ENCODE measurements at regions not wholly inside any gene's neighbourhood (a gene's known extent, or its start where the extent isn't known, plus 50 kb on each side); places are given as distances from the start of the nearest gene placed in this dataset.
"Not testable (repeated sequence)": the region's sequence is repeated elsewhere in the genome, so short reads cannot be mapped to it uniquely, and the experiment has no call there.

- no peak for DNase-seq
Measured at GRCh38 chr18:39305766-39306165, 1740.2 kb upstream of the CELF4 start.

GRCh38 chr18:39302481-39302880 lies 1736.9 kb upstream of the CELF4 start:
- DNase-seq = no peak

- DNase-seq = no peak
Measured at GRCh38 chr18:39299152-39299551, 1733.6 kb upstream of the CELF4 start.

- no peak for DNase-seq
Measured at GRCh38 chr18:39297225-39297624, 1731.6 kb upstream of the CELF4 start.

GRCh38 chr18:39296293-39296888 lies 1730.8 kb upstream of the CELF4 start:
- no peak for DNase-seq

- no peak for DNase-seq
Measured at GRCh38 chr18:39276764-39277163, 1711.2 kb upstream of the CELF4 start.

- no peak for DNase-seq
Measured at GRCh38 chr18:39274535-39274934, 1708.9 kb upstream of the CELF4 start.

- no peak for DNase-seq
Measured at GRCh38 chr18:39272230-39272629, 1706.6 kb upstream of the CELF4 start.

- no peak for DNase-seq
Measured at GRCh38 chr18:39271654-39272053, 1706.1 kb upstream of the CELF4 start.

GRCh38 chr18:39260565-39260964 lies 1695.0 kb upstream of the CELF4 start:
- DNase-seq = no peak

- DNase-seq = no peak
Measured at GRCh38 chr18:39259736-39260135, 1694.1 kb upstream of the CELF4 start.

- DNase-seq = no peak
Measured at GRCh38 chr18:39244242-39244641, 1678.6 kb upstream of the CELF4 start.

GRCh38 chr18:39241534-39241933 lies 1675.9 kb upstream of the CELF4 start:
- no peak for DNase-seq

GRCh38 chr18:39238981-39239660 lies 1673.5 kb upstream of the CELF4 start:
- no peak for DNase-seq

- no peak for DNase-seq
Measured at GRCh38 chr18:39235118-39235719, 1669.6 kb upstream of the CELF4 start.

- DNase-seq = no peak
Measured at GRCh38 chr18:39232937-39233336, 1667.3 kb upstream of the CELF4 start.

GRCh38 chr18:39232490-39232889 lies 1666.9 kb upstream of the CELF4 start:
- no peak for DNase-seq

- DNase-seq = no peak
Measured at GRCh38 chr18:39230086-39230803, 1664.6 kb upstream of the CELF4 start.

- DNase-seq = not testable (repeated sequence)
Measured at GRCh38 chr18:39227769-39228168, 1662.2 kb upstream of the CELF4 start.

GRCh38 chr18:39225373-39225772 lies 1659.8 kb upstream of the CELF4 start:
- no peak for DNase-seq

GRCh38 chr18:39223283-39223682 lies 1657.7 kb upstream of the CELF4 start:
- no peak for DNase-seq

GRCh38 chr18:39215920-39216319 lies 1650.3 kb upstream of the CELF4 start:
- no peak for DNase-seq

GRCh38 chr18:39211461-39211860 lies 1645.9 kb upstream of the CELF4 start:
- no peak for DNase-seq

GRCh38 chr18:39209173-39209572 lies 1643.6 kb upstream of the CELF4 start:
- DNase-seq = no peak

All from CD4-positive, alpha-beta T cell treated with Interleukin-17A for 4 hours (primary cell).